M059J (cell line): ENCODE measurements at regions not wholly inside any gene's neighbourhood (a gene's known extent, or its start where the extent isn't known, plus 50 kb on each side); places are given as distances from the start of the nearest gene placed in this dataset.

Source experiments
- DNase-seq: peaks from one replicate; pipeline ENCODE4 v3.0.0-alpha.2; 2012; ENCODE audit warnings: low read depth

- DNase-seq, result no peak
Measured at GRCh38 chr10:29026802-29027580, 261.9 kb upstream of the LYZL1 start.

- no peak for DNase-seq
Measured at GRCh38 chr10:29028486-29028885, 260.4 kb upstream of the LYZL1 start.

- no peak for DNase-seq
Measured at GRCh38 chr10:29030900-29031299, 258.0 kb upstream of the LYZL1 start.

- no peak for DNase-seq
Measured at GRCh38 chr10:29032169-29032568, 256.7 kb upstream of the LYZL1 start.

- DNase-seq, result no peak
Measured at GRCh38 chr10:29033311-29033940, 255.4 kb upstream of the LYZL1 start.

- no peak for DNase-seq
Measured at GRCh38 chr10:29034592-29034991, 254.3 kb upstream of the LYZL1 start.

GRCh38 chr10:29035721-29036120 lies 253.1 kb upstream of the LYZL1 start:
- DNase-seq, result no peak

- no peak for DNase-seq
Measured at GRCh38 chr10:29037348-29038113, 251.3 kb upstream of the LYZL1 start.

GRCh38 chr10:29039091-29039490 lies 249.8 kb upstream of the LYZL1 start:
- DNase-seq, result no peak

- DNase-seq, result peak; percentile 80
Measured at GRCh38 chr10:29039677-29040189, 249.1 kb upstream of the LYZL1 start.

GRCh38 chr10:29041616-29042015 lies 247.3 kb upstream of the LYZL1 start:
- DNase-seq, result no peak

GRCh38 chr10:29048506-29048905 lies 240.4 kb upstream of the LYZL1 start:
- DNase-seq, result no peak

- no peak for DNase-seq
Measured at GRCh38 chr10:29050081-29050480, 238.8 kb upstream of the LYZL1 start.

GRCh38 chr10:29055101-29055500 lies 233.8 kb upstream of the LYZL1 start:
- DNase-seq, result no peak

- DNase-seq, result no peak
Measured at GRCh38 chr10:29056729-29057128, 232.1 kb upstream of the LYZL1 start.

- DNase-seq, result peak; percentile 29
Measured at GRCh38 chr10:29057822-29058331, 231.0 kb upstream of the LYZL1 start.

GRCh38 chr10:29063806-29064644 lies 224.8 kb upstream of the LYZL1 start:
- peak; percentile 80 for DNase-seq

- DNase-seq, result peak; percentile 62
Measured at GRCh38 chr10:29064680-29065079, 224.2 kb upstream of the LYZL1 start.

GRCh38 chr10:29067161-29067560 lies 221.7 kb upstream of the LYZL1 start:
- peak; percentile 65 for DNase-seq

GRCh38 chr10:29067628-29068027 lies 221.2 kb upstream of the LYZL1 start:
- DNase-seq, result no peak

- DNase-seq, result no peak
Measured at GRCh38 chr10:29068302-29068701, 220.6 kb upstream of the LYZL1 start.
